ENCODE measurements at regions not wholly inside any gene's neighbourhood (a gene's known extent, or its start where the extent isn't known, plus 50 kb on each side); places are given as distances from the start of the nearest gene placed in this dataset.

DNA sequence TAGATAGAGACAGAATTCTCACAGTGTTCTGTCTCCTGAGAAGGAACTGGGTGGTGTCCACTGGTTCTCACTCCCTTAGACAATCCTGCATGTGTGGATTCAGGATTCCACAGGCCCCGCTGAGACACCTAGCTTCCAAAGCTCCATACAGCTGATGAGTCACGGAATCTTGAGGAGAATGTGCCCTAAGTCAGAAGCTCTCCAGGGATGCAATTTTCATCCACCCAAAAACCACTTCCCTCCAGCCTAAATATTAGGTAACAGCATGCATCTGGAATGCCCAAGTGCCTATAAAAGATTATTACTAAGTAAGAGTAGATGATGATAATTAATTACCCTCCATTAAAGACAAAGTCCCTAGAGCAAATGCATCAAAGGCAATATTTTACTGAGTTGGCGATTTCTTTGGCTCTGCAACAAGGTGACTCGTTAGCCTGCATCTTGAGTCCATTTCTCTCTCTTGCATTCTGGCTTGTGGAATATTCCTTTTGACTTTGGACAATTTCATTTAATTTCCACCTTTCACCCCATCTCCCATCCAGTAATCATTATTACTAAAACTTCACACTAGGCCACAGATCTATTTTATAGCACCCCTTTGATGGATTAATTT, 475.1 kb downstream of the TNS1 start:
- Histone ChIP-seq H3K4me2 (no peak overlapping the region), H3K36me3 (ENCODE audit: insufficient read depth) (no peaks in the 10 kb centered on the region), H3K27me3 (ENCODE audit: insufficient read depth) (no peaks in the 10 kb centered on the region), H2AFZ (no peak overlapping the region), H3K4me3 (no peak overlapping the region), H3K79me2 (replicated peaks; ENCODE audit: insufficient read depth) (no peaks in the 10 kb centered on the region), H3K9me2 (ENCODE audit: insufficient read depth) (peaks cover 9% of the 10 kb centered on the region; the same call in 1 of the 2 replicates), H3F3A (replicated peaks; ENCODE audit: low read depth) (no peaks in the 10 kb centered on the region), H3K27ac (ENCODE audit: low read depth) (no peak overlapping the region), H3K4me1 (ENCODE audit: insufficient read depth) (no peaks in the 10 kb centered on the region), H4K20me1 (replicated peaks; ENCODE audit: insufficient read depth) (no peaks in the 10 kb centered on the region)
- H3K36me3 Mint-ChIP-seq (ENCODE audit: low read depth) = no peaks in the 10 kb centered on the region
- H3K9me3 Mint-ChIP-seq = no peaks in the 10 kb centered on the region
- H3K27me3 Mint-ChIP-seq (ENCODE audit: insufficient read depth, low read depth, poor library complexity) = peaks cover 1% of the 10 kb centered on the region
- ATAC-seq = no peak
- H3K4me1 Mint-ChIP-seq = peaks cover 3% of the 10 kb centered on the region; the same call in 1 of the 3 replicates
- no peak for TF ChIP-seq CREB1 (CRISPR knock-in tag; IDR thresholded peaks at IDR 0.05; ENCODE audit: low read depth)
- TF ChIP-seq, protein P1, sequence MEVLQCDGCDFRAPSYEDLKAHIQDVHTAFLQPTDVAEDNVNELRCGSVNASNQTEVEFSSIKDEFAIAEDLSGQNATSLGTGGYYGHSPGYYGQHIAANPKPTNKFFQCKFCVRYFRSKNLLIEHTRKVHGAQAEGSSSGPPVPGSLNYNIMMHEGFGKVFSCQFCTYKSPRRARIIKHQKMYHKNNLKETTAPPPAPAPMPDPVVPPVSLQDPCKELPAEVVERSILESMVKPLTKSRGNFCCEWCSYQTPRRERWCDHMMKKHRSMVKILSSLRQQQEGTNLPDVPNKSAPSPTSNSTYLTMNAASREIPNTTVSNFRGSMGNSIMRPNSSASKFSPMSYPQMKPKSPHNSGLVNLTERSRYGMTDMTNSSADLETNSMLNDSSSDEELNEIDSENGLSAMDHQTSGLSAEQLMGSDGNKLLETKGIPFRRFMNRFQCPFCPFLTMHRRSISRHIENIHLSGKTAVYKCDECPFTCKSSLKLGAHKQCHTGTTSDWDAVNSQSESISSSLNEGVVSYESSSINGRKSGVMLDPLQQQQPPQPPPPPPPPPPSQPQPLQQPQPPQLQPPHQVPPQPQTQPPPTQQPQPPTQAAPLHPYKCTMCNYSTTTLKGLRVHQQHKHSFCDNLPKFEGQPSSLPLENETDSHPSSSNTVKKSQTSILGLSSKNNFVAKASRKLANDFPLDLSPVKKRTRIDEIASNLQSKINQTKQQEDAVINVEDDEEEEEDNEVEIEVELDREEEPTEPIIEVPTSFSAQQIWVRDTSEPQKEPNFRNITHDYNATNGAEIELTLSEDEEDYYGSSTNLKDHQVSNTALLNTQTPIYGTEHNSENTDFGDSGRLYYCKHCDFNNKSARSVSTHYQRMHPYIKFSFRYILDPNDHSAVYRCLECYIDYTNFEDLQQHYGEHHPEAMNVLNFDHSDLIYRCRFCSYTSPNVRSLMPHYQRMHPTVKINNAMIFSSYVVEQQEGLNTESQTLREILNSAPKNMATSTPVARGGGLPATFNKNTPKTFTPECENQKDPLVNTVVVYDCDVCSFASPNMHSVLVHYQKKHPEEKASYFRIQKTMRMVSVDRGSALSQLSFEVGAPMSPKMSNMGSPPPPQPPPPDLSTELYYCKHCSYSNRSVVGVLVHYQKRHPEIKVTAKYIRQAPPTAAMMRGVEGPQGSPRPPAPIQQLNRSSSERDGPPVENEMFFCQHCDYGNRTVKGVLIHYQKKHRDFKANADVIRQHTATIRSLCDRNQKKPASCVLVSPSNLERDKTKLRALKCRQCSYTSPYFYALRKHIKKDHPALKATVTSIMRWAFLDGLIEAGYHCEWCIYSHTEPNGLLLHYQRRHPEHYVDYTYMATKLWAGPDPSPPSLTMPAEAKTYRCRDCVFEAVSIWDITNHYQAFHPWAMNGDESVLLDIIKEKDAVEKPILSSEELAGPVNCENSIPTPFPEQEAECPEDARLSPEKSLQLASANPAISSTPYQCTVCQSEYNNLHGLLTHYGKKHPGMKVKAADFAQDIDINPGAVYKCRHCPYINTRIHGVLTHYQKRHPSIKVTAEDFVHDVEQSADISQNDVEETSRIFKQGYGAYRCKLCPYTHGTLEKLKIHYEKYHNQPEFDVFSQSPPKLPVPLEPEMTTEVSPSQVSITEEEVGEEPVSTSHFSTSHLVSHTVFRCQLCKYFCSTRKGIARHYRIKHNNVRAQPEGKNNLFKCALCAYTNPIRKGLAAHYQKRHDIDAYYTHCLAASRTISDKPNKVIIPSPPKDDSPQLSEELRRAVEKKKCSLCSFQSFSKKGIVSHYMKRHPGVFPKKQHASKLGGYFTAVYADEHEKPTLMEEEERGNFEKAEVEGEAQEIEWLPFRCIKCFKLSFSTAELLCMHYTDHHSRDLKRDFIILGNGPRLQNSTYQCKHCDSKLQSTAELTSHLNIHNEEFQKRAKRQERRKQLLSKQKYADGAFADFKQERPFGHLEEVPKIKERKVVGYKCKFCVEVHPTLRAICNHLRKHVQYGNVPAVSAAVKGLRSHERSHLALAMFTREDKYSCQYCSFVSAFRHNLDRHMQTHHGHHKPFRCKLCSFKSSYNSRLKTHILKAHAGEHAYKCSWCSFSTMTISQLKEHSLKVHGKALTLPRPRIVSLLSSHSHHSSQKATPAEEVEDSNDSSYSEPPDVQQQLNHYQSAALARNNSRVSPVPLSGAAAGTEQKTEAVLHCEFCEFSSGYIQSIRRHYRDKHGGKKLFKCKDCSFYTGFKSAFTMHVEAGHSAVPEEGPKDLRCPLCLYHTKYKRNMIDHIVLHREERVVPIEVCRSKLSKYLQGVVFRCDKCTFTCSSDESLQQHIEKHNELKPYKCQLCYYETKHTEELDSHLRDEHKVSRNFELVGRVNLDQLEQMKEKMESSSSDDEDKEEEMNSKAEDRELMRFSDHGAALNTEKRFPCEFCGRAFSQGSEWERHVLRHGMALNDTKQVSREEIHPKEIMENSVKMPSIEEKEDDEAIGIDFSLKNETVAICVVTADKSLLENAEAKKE (CRISPR knock-in tag; IDR thresholded peaks at IDR 0.05) = no peak
- TF ChIP-seq EZH2 (IDR thresholded peaks at IDR 0.05; ENCODE audit: low read depth, unreplicated experiment) = no peak
- TF ChIP-seq JUNB (IDR thresholded peaks at IDR 0.05; ENCODE audit: unreplicated experiment) = no peak
- TF ChIP-seq, protein P2, sequence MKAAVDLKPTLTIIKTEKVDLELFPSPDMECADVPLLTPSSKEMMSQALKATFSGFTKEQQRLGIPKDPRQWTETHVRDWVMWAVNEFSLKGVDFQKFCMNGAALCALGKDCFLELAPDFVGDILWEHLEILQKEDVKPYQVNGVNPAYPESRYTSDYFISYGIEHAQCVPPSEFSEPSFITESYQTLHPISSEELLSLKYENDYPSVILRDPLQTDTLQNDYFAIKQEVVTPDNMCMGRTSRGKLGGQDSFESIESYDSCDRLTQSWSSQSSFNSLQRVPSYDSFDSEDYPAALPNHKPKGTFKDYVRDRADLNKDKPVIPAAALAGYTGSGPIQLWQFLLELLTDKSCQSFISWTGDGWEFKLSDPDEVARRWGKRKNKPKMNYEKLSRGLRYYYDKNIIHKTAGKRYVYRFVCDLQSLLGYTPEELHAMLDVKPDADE (IDR thresholded peaks at IDR 0.05) = no peak
- H3K27ac Mint-ChIP-seq = no peak overlapping the region
- DNase-seq (ENCODE audit: low spot score) = no peak
- no peak overlapping the region for H3K4me3 Mint-ChIP-seq
